ENCODE measurements at regions not wholly inside any gene's neighbourhood (a gene's known extent, or its start where the extent isn't known, plus 50 kb on each side); places are given as distances from the start of the nearest gene placed in this dataset.

DNA sequence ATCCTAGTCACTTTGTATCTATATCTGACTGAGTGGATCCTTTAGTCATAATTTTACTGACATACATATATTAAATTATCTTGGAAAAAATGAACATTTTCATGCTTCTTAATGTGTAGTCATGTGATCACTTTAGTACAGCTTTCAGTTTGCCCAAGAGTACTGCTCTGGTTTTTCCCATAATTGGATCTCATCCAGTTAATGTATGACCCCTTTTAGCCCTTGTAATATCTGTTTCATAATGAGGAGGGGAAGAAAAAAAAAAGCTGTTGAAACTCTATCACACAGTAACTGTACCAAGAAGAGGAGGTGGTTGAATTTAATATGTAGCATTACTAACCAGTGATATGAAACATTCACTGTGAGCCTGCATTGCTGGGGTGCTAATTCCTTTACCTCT, 328.7 kb downstream of the PTPRC start:
- no peak for ATAC-seq
- TF ChIP-seq BACH2 (CRISPR knock-in tag; IDR thresholded peaks at IDR 0.05; ENCODE audit: borderline replicate concordance): no peak
- TF ChIP-seq, protein P1, sequence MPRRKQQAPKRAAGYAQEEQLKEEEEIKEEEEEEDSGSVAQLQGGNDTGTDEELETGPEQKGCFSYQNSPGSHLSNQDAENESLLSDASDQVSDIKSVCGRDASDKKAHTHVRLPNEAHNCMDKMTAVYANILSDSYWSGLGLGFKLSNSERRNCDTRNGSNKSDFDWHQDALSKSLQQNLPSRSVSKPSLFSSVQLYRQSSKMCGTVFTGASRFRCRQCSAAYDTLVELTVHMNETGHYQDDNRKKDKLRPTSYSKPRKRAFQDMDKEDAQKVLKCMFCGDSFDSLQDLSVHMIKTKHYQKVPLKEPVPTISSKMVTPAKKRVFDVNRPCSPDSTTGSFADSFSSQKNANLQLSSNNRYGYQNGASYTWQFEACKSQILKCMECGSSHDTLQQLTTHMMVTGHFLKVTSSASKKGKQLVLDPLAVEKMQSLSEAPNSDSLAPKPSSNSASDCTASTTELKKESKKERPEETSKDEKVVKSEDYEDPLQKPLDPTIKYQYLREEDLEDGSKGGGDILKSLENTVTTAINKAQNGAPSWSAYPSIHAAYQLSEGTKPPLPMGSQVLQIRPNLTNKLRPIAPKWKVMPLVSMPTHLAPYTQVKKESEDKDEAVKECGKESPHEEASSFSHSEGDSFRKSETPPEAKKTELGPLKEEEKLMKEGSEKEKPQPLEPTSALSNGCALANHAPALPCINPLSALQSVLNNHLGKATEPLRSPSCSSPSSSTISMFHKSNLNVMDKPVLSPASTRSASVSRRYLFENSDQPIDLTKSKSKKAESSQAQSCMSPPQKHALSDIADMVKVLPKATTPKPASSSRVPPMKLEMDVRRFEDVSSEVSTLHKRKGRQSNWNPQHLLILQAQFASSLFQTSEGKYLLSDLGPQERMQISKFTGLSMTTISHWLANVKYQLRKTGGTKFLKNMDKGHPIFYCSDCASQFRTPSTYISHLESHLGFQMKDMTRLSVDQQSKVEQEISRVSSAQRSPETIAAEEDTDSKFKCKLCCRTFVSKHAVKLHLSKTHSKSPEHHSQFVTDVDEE (CRISPR knock-in tag; IDR thresholded peaks at IDR 0.05): no peak
- no peak for TF ChIP-seq PPARA (CRISPR knock-in tag; IDR thresholded peaks at IDR 0.05; ENCODE audit: borderline replicate concordance)
- TF ChIP-seq ZNF8 (CRISPR knock-in tag; IDR thresholded peaks at IDR 0.05): no peak
- TF ChIP-seq ZFP30 (CRISPR knock-in tag; IDR thresholded peaks at IDR 0.05): no peak
- no peak for TF ChIP-seq ZC3H10 (CRISPR knock-in tag; IDR thresholded peaks at IDR 0.05)
- TF ChIP-seq, protein P2, sequence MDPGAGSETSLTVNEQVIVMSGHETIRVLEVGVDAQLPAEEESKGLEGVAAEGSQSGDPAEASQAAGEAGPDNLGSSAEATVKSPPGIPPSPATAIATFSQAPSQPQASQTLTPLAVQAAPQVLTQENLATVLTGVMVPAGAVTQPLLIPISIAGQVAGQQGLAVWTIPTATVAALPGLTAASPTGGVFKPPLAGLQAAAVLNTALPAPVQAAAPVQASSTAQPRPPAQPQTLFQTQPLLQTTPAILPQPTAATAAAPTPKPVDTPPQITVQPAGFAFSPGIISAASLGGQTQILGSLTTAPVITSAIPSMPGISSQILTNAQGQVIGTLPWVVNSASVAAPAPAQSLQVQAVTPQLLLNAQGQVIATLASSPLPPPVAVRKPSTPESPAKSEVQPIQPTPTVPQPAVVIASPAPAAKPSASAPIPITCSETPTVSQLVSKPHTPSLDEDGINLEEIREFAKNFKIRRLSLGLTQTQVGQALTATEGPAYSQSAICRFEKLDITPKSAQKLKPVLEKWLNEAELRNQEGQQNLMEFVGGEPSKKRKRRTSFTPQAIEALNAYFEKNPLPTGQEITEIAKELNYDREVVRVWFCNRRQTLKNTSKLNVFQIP (CRISPR knock-in tag; IDR thresholded peaks at IDR 0.05; ENCODE audit: borderline replicate concordance, low read depth): no peak
- no peak for TF ChIP-seq ZFP3 (CRISPR knock-in tag; IDR thresholded peaks at IDR 0.05)
- TF ChIP-seq CSDC2 (CRISPR knock-in tag; IDR thresholded peaks at IDR 0.05): no peak
- TF ChIP-seq GLIS3 (CRISPR knock-in tag; IDR thresholded peaks at IDR 0.05): no peak

DNA sequence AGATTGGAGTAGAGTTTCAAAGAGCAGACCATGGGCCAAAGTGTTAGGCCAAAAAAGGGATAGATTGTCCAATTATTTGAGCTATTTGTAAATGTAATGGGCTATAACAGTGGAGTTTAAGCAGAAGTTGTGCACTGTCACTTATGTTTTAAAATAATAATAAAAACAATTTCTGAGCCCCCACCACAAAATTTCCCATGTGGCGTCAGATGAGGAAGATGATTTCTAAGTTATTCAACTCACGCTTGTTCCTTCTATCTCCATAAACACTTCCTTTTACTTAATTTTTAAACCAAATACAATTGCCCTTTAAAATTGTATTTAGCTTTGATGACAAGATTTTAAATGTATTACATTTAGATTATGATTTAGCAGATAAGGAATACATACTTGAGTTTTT, 330.0 kb downstream of the PTPRC start:
- TF ChIP-seq ZNF565 (CRISPR knock-in tag; conservative IDR thresholded peaks at IDR 0.05; ENCODE audit: low read depth) (no peak), PPARA (CRISPR knock-in tag; IDR thresholded peaks at IDR 0.05; ENCODE audit: borderline replicate concordance) (no peak), ZNF70 (CRISPR knock-in tag; IDR thresholded peaks at IDR 0.05) (no peak), TCF4 (CRISPR knock-in tag; IDR thresholded peaks at IDR 0.05; ENCODE audit: borderline replicate concordance) (no peak), BACH2 (CRISPR knock-in tag; IDR thresholded peaks at IDR 0.05; ENCODE audit: borderline replicate concordance) (no peak), ZNF8 (CRISPR knock-in tag; IDR thresholded peaks at IDR 0.05) (no peak), ISL1 (CRISPR knock-in tag; IDR thresholded peaks at IDR 0.05) (no peak), ARNTL (CRISPR knock-in tag; IDR thresholded peaks at IDR 0.05; ENCODE audit: borderline replicate concordance, low read depth) (no peak), RARB (CRISPR knock-in tag; IDR thresholded peaks at IDR 0.05) (no peak)
- TF ChIP-seq, protein P3, sequence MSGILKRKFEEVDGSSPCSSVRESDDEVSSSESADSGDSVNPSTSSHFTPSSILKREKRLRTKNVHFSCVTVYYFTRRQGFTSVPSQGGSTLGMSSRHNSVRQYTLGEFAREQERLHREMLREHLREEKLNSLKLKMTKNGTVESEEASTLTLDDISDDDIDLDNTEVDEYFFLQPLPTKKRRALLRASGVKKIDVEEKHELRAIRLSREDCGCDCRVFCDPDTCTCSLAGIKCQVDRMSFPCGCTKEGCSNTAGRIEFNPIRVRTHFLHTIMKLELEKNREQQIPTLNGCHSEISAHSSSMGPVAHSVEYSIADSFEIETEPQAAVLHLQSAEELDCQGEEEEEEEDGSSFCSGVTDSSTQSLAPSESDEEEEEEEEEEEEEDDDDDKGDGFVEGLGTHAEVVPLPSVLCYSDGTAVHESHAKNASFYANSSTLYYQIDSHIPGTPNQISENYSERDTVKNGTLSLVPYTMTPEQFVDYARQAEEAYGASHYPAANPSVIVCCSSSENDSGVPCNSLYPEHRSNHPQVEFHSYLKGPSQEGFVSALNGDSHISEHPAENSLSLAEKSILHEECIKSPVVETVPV (CRISPR knock-in tag; IDR thresholded peaks at IDR 0.05): no peak
- TF ChIP-seq, protein P2 (CRISPR knock-in tag; IDR thresholded peaks at IDR 0.05; ENCODE audit: borderline replicate concordance, low read depth): no peak
- TF ChIP-seq, protein P4, sequence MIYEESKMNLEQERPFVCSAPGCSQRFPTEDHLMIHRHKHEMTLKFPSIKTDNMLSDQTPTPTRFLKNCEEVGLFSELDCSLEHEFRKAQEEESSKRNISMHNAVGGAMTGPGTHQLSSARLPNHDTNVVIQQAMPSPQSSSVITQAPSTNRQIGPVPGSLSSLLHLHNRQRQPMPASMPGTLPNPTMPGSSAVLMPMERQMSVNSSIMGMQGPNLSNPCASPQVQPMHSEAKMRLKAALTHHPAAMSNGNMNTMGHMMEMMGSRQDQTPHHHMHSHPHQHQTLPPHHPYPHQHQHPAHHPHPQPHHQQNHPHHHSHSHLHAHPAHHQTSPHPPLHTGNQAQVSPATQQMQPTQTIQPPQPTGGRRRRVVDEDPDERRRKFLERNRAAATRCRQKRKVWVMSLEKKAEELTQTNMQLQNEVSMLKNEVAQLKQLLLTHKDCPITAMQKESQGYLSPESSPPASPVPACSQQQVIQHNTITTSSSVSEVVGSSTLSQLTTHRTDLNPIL (CRISPR knock-in tag; IDR thresholded peaks at IDR 0.05; ENCODE audit: low read depth): no peak
- no peak for ATAC-seq

DNA sequence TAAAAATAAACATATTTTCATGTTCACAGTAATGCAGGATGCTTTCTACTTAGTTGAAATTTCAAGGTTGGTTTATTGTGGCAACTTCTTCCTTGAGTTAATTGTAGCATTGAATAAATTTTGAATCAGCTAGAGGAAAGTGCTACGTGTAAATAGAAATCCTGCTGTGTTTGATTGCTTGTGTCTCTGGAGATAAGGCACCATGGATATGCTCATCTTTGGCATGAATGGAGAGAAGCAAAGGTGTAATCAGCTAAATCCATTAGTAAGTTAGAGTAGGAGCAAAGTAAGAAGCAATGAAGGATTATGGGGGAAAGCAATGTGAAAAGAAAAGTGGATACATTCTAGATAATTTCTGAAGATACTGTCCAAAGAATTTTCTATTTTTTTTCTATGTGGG, 331.1 kb downstream of the PTPRC start:
- no peak for ATAC-seq
- TF ChIP-seq TOX (CRISPR knock-in tag; IDR thresholded peaks at IDR 0.05; ENCODE audit: borderline replicate concordance) (no peak), SNAI2 (CRISPR knock-in tag; IDR thresholded peaks at IDR 0.05) (no peak), ZFP3 (CRISPR knock-in tag; IDR thresholded peaks at IDR 0.05) (no peak), ISL1 (CRISPR knock-in tag; IDR thresholded peaks at IDR 0.05) (no peak), RARB (CRISPR knock-in tag; IDR thresholded peaks at IDR 0.05) (no peak), ZNF8 (CRISPR knock-in tag; IDR thresholded peaks at IDR 0.05) (no peak), ZC3H10 (CRISPR knock-in tag; IDR thresholded peaks at IDR 0.05) (no peak), OSR1 (CRISPR knock-in tag; IDR thresholded peaks at IDR 0.05) (no peak), ARNTL (CRISPR knock-in tag; IDR thresholded peaks at IDR 0.05; ENCODE audit: borderline replicate concordance, low read depth) (no peak)
- TF ChIP-seq, protein P2 (CRISPR knock-in tag; IDR thresholded peaks at IDR 0.05; ENCODE audit: borderline replicate concordance, low read depth): no peak
- TF ChIP-seq, protein P1 (CRISPR knock-in tag; IDR thresholded peaks at IDR 0.05): no peak
